ENCODE measurements at regions not wholly inside any gene's neighbourhood (a gene's known extent, or its start where the extent isn't known, plus 50 kb on each side); places are given as distances from the start of the nearest gene placed in this dataset.
A peak's percentile ranks its signal among the peaks of the same experiment; 100 is the strongest.
"Not testable (repeated sequence)": the region's sequence is repeated elsewhere in the genome, so short reads cannot be mapped to it uniquely, and the experiment has no call there.

- DNase-seq, result no peak
Observed at GRCh38 chr12:111271674-111272418, 97.0 kb downstream of the PHETA1 start.

- DNase-seq, result no peak
Observed at GRCh38 chr12:111270774-111271173, 98.1 kb downstream of the PHETA1 start.

- no peak for DNase-seq
Observed at GRCh38 chr12:111270239-111270638, 98.7 kb downstream of the PHETA1 start.

GRCh38 chr12:111269718-111270117 lies 99.2 kb downstream of the PHETA1 start:
- no peak for DNase-seq

GRCh38 chr12:111268738-111269572 lies 99.9 kb downstream of the PHETA1 start:
- DNase-seq, result peak in 1 of 5 experiments; percentile 10

- DNase-seq, result no peak
Observed at GRCh38 chr12:111267144-111267543, 101.8 kb downstream of the PHETA1 start.

GRCh38 chr12:111261911-111262676 lies 106.8 kb downstream of the PHETA1 start:
- DNase-seq, result no peak

GRCh38 chr12:111260732-111261131 lies 108.2 kb downstream of the PHETA1 start:
- no peak for DNase-seq

GRCh38 chr12:111259231-111259630 lies 109.7 kb downstream of the PHETA1 start:
- DNase-seq, result no peak

- DNase-seq, result not testable (repeated sequence)
Observed at GRCh38 chr12:111258081-111258480, 110.8 kb downstream of the PHETA1 start.

- no peak for DNase-seq
Observed at GRCh38 chr12:111257435-111257902, 111.4 kb downstream of the PHETA1 start.

GRCh38 chr12:111256629-111257434 lies 112.1 kb downstream of the PHETA1 start:
- no peak for DNase-seq

GRCh38 chr12:111255261-111255660 lies 113.6 kb downstream of the PHETA1 start:
- DNase-seq, result no peak

GRCh38 chr12:111254106-111254505 lies 114.8 kb downstream of the PHETA1 start:
- DNase-seq, result no peak

GRCh38 chr12:111253213-111253612 lies 115.7 kb downstream of the PHETA1 start:
- DNase-seq, result no peak

- DNase-seq, result no peak
Observed at GRCh38 chr12:111251787-111252186, 117.1 kb downstream of the PHETA1 start.

GRCh38 chr12:111251058-111251730 lies 117.7 kb downstream of the PHETA1 start:
- no peak for DNase-seq

- DNase-seq, result no peak
Observed at GRCh38 chr12:111250251-111250881, 118.5 kb downstream of the PHETA1 start.

GRCh38 chr12:111249757-111250156 lies 119.1 kb downstream of the PHETA1 start:
- DNase-seq, result no peak

- DNase-seq, result no peak
Observed at GRCh38 chr12:111249018-111249370, 119.9 kb downstream of the PHETA1 start.
